ENCODE measurements at regions not wholly inside any gene's neighbourhood (a gene's known extent, or its start where the extent isn't known, plus 50 kb on each side); places are given as distances from the start of the nearest gene placed in this dataset.

DNA sequence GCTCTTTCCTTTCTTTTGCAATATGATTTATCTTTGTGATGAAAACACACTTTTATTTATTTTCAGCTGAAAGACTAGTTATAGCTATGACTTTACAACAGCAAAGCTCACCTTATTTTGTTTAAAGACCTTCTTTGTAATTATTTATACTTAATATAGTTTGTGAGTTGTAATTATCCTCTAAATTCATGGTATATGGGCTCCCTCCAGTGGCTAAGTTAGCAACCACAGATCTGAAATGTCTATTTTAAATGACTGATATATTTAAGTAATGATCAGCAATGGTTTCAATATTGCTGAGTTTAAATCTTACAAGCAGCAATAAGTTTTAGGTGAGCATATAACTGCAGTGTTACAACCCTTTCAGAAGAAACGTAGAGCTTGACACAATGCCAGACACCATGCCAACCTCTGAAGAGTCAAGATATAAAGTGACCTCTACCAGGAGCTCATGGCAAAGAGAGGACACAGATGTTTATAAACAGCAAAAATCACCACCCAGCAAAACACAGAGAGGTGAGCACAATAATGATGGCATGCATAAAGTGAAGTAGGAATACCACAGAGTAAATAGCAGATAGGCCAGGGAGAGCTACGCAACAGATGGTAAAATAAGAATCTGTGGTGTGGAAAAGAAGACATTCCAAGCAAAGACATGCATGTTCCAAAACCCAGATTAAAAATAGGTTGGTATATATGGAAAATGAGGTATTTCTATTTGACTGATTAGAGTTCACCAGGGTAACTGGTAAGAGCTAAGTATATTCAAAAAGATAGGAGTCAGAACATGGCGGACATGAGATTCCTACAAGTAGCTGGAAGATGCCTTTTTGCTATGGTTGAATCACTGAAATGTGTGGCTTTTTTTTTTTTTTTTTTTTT is 143.7 kb upstream of the ZNF385D start:
- peaks cover 0 to 3% of the 10 kb centered on the region in 2 donors for H3K9me3 ChIP-seq (ENCODE audit: control insufficient read depth in 1 of 2, low read length in 2 of 2)
- Mint-ChIP-seq H3K9me3 (peaks cover 0 to 7% (median 3%) of the 10 kb centered on the region in 8 donors), H3K27ac (no peak overlapping the region), H3K4me3 (no peak overlapping the region), H3K4me1 (no peaks in the 10 kb centered on the region), H3K27me3 (no peaks in the 10 kb centered on the region), H3K36me3 (no peaks in the 10 kb centered on the region)
- no peaks in the 10 kb centered on the region for H3K4me1 ChIP-seq (ENCODE audit: insufficient read depth, low read length)
- H3K27ac ChIP-seq (ENCODE audit: low read depth, low read length): no peak overlapping the region
- POLR2A ChIA-PET (ENCODE audit: partially characterized antibody): no interaction called here
- H3K36me3 ChIP-seq (ENCODE audit: insufficient read depth, low read length): no peaks in the 10 kb centered on the region
- CTCF ChIA-PET (ENCODE audit: partially characterized antibody): interaction anchor here (0.7 to 1.5 kb wide), 2 partner anchors 12 to 1083 kb away, joined by 3 read pairs; no protein-coding TSS in a partner anchor
- intact Hi-C loops (cut with micrococcal nuclease): no loop called here
- no peak overlapping the region for H3K4me3 ChIP-seq (ENCODE audit: low read length in 2 of 2)
- no peak for DNase-seq
- H3K27me3 ChIP-seq (ENCODE audit: insufficient read depth, low read length): no peaks in the 10 kb centered on the region

GRCh38 chr3:21898316-21898715 is 147.3 kb upstream of the ZNF385D start:
- intact Hi-C loops (cut with micrococcal nuclease): no loop called here
- peaks cover 0 to 12% (median 2%) of the 10 kb centered on the region in 8 donors for H3K9me3 Mint-ChIP-seq
- Histone ChIP-seq H3K4me1 (ENCODE audit: insufficient read depth, low read length) (no peaks in the 10 kb centered on the region), H3K36me3 (ENCODE audit: insufficient read depth, low read length) (no peaks in the 10 kb centered on the region), H3K27ac (ENCODE audit: low read depth, low read length) (no peak overlapping the region), H3K9me3 (ENCODE audit: control insufficient read depth in 1 of 2, low read length in 2 of 2) (peaks cover 0 to 3% of the 10 kb centered on the region in 2 donors), H3K4me3 (ENCODE audit: low read length in 2 of 2) (no peak overlapping the region), H3K27me3 (ENCODE audit: insufficient read depth, low read length) (no peaks in the 10 kb centered on the region)
- no peaks in the 10 kb centered on the region for H3K36me3 Mint-ChIP-seq
- POLR2A ChIA-PET (ENCODE audit: partially characterized antibody): no interaction called here
- H3K4me1 Mint-ChIP-seq: no peaks in the 10 kb centered on the region
- no peak for DNase-seq
- CTCF ChIA-PET (ENCODE audit: partially characterized antibody): no interaction called here
- H3K27me3 Mint-ChIP-seq: no peaks in the 10 kb centered on the region
- H3K4me3 Mint-ChIP-seq: no peak overlapping the region
- no peak overlapping the region for H3K27ac Mint-ChIP-seq

GRCh38 chr3:21901484-21901883 is 150.5 kb upstream of the ZNF385D start:
- peaks cover 0 to 19% (median under 1%) of the 10 kb centered on the region in 8 donors for H3K9me3 Mint-ChIP-seq
- DNase-seq: no peak
- ChIA-PET POLR2A (ENCODE audit: partially characterized antibody) (no interaction called here), CTCF (ENCODE audit: partially characterized antibody) (no interaction called here)
- H3K27me3 Mint-ChIP-seq: no peaks in the 10 kb centered on the region
- no peak overlapping the region for H3K4me3 Mint-ChIP-seq
- Histone ChIP-seq H3K9me3 (ENCODE audit: control insufficient read depth in 1 of 2, low read length in 2 of 2) (peaks cover 0 to 3% of the 10 kb centered on the region in 2 donors), H3K27ac (ENCODE audit: low read depth, low read length) (no peak overlapping the region), H3K36me3 (ENCODE audit: insufficient read depth, low read length) (no peaks in the 10 kb centered on the region), H3K4me3 (ENCODE audit: low read length in 2 of 2) (no peak overlapping the region), H3K27me3 (ENCODE audit: insufficient read depth, low read length) (no peaks in the 10 kb centered on the region), H3K4me1 (ENCODE audit: insufficient read depth, low read length) (no peaks in the 10 kb centered on the region)
- no peaks in the 10 kb centered on the region for H3K4me1 Mint-ChIP-seq
- intact Hi-C loops (cut with micrococcal nuclease): no loop called here
- no peaks in the 10 kb centered on the region for H3K36me3 Mint-ChIP-seq
- no peak overlapping the region for H3K27ac Mint-ChIP-seq

DNA sequence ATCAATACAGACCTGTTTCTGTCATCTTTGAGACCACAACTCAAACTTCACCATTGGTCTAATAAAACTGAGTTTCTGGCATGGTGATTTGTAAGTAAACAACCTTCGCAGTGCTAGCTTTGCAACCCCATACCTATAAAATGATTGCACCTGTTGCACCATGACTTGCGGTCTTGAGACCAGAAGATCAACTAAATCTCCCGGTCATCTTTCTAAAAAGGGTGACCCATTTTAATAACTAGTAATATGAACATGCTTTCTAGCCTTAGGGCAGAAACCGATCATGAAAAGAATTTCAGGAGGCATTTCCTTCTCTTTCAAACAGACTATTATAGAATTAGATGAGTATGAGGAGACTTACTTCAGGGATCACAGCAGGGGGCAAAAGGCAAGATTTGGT is 151.9 kb upstream of the ZNF385D start:
- no peaks in the 10 kb centered on the region for H3K4me1 Mint-ChIP-seq
- no peak for DNase-seq
- intact Hi-C loops (cut with micrococcal nuclease): no loop called here

DNA sequence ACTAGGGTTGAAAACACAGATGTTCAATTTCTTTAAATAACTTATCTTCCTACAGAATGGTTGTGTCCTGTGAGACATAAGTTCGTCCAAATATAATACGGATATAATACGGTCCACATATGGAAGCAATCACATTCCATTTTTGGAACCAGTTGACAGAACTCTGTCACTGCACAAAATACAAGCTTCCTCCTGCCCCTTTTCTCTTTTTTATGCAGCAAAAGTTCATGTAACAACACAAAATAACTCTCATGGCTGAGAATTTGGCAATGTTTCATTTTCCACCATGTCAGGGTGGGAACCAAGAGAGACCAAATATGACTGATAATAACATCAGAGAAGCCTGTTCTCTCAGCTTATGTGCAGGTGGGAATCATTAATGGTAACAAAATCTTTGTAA is 158.1 kb upstream of the ZNF385D start:
- intact Hi-C loops (cut with micrococcal nuclease): no loop called here
- no peaks in the 10 kb centered on the region for H3K36me3 ChIP-seq (ENCODE audit: insufficient read depth, low read length)
- Mint-ChIP-seq H3K4me3 (no peak overlapping the region), H3K27ac (no peak overlapping the region), H3K27me3 (no peaks in the 10 kb centered on the region), H3K9me3 (peaks cover 0 to 14% (median 2%) of the 10 kb centered on the region in 8 donors), H3K4me1 (no peaks in the 10 kb centered on the region), H3K36me3 (no peaks in the 10 kb centered on the region)
- H3K27ac ChIP-seq (ENCODE audit: low read depth, low read length): no peak overlapping the region
- ChIA-PET CTCF (ENCODE audit: partially characterized antibody) (no interaction called here), POLR2A (ENCODE audit: partially characterized antibody) (no interaction called here)
- DNase-seq: no peak
- no peaks in the 10 kb centered on the region for H3K27me3 ChIP-seq (ENCODE audit: insufficient read depth, low read length)
- no peak overlapping the region for H3K4me3 ChIP-seq (ENCODE audit: low read length in 2 of 2)
- no peaks in the 10 kb centered on the region for H3K4me1 ChIP-seq (ENCODE audit: insufficient read depth, low read length)
- H3K9me3 ChIP-seq (ENCODE audit: control insufficient read depth in 1 of 2, low read length in 2 of 2): no peaks in the 10 kb centered on the region

More for the DNA sequence above, 151.9 kb upstream of the ZNF385D start:
- Histone ChIP-seq H3K27me3 (ENCODE audit: insufficient read depth, low read length) (no peaks in the 10 kb centered on the region), H3K9me3 (ENCODE audit: control insufficient read depth in 1 of 2, low read length in 2 of 2) (no peaks in the 10 kb centered on the region), H3K36me3 (ENCODE audit: insufficient read depth, low read length) (no peaks in the 10 kb centered on the region), H3K4me3 (ENCODE audit: low read length in 2 of 2) (no peak overlapping the region), H3K27ac (ENCODE audit: low read depth, low read length) (no peak overlapping the region), H3K4me1 (ENCODE audit: insufficient read depth, low read length) (no peaks in the 10 kb centered on the region)
- H3K4me3 Mint-ChIP-seq: no peak overlapping the region
- H3K36me3 Mint-ChIP-seq: no peaks in the 10 kb centered on the region
- no peak overlapping the region for H3K27ac Mint-ChIP-seq
- ChIA-PET CTCF (ENCODE audit: partially characterized antibody) (no interaction called here), POLR2A (ENCODE audit: partially characterized antibody) (no interaction called here)
- peaks cover 0 to 19% (median 0%) of the 10 kb centered on the region in 8 donors for H3K9me3 Mint-ChIP-seq
- H3K27me3 Mint-ChIP-seq: no peaks in the 10 kb centered on the region

DNA sequence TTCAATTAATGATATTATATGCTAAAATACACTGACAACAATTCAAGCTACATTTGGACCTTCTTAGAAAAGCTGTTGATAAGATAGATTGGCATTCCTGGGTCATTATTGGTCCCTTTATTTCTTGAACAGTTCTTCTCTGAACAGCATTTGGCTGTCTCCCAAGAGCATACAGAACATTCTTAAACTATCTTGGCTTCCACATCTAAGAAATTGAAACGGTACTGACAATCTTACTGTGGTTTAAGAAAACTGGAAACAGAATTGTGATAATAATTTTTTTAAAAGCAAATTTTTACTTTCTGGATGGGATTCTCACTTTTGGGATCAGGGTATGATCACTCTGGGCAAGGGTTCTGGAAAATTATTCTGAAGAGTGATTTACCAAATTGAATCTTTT is 161.7 kb upstream of the ZNF385D start:
- POLR2A ChIA-PET (ENCODE audit: partially characterized antibody): no interaction called here
- H3K27ac Mint-ChIP-seq: no peak overlapping the region

DNA sequence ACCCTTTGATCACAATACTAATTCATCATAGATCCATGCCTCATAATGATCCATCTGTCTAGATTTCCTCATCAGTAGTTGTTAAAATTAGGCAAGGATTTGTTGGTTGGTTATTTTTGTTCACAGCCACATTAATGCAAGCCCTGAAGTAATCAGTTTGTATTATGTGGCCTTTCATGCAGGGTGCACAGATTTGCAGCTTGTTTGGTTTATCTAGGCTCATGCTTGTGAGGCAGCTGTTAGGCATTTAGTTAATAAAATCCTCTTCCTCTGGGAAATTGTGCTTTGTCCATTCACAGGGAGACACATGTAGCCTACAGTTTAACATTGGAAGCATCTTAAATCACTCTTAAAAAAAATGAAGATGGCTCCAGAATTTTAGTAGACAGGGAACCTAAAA is 162.8 kb upstream of the ZNF385D start:
- intact Hi-C loops (cut with micrococcal nuclease): no loop called here
- H3K27me3 ChIP-seq (ENCODE audit: insufficient read depth, low read length): no peaks in the 10 kb centered on the region
- Mint-ChIP-seq H3K27ac (no peak overlapping the region), H3K4me3 (no peak overlapping the region), H3K4me1 (no peaks in the 10 kb centered on the region), H3K9me3 (peaks cover 0 to 7% (median under 1%) of the 10 kb centered on the region in 8 donors), H3K36me3 (no peaks in the 10 kb centered on the region), H3K27me3 (no peaks in the 10 kb centered on the region)
- ChIA-PET POLR2A (ENCODE audit: partially characterized antibody) (no interaction called here), CTCF (ENCODE audit: partially characterized antibody) (no interaction called here)
- H3K4me1 ChIP-seq (ENCODE audit: insufficient read depth, low read length): no peaks in the 10 kb centered on the region
- H3K36me3 ChIP-seq (ENCODE audit: insufficient read depth, low read length): no peaks in the 10 kb centered on the region
- no peak for DNase-seq
- no peak overlapping the region for H3K4me3 ChIP-seq (ENCODE audit: low read length in 2 of 2)
- H3K27ac ChIP-seq (ENCODE audit: low read depth, low read length): no peak overlapping the region
- no peaks in the 10 kb centered on the region for H3K9me3 ChIP-seq (ENCODE audit: control insufficient read depth in 1 of 2, low read length in 2 of 2)

More for the DNA sequence above, 161.7 kb upstream of the ZNF385D start:
- CTCF ChIA-PET (ENCODE audit: partially characterized antibody): no interaction called here
- H3K4me1 ChIP-seq (ENCODE audit: insufficient read depth, low read length): no peaks in the 10 kb centered on the region
- Mint-ChIP-seq H3K36me3 (no peaks in the 10 kb centered on the region), H3K4me3 (no peak overlapping the region), H3K4me1 (no peaks in the 10 kb centered on the region), H3K27me3 (no peaks in the 10 kb centered on the region), H3K9me3 (peaks cover 0 to 13% (median under 1%) of the 10 kb centered on the region in 8 donors)
- no peaks in the 10 kb centered on the region for H3K36me3 ChIP-seq (ENCODE audit: insufficient read depth, low read length)
- H3K9me3 ChIP-seq (ENCODE audit: control insufficient read depth in 1 of 2, low read length in 2 of 2): no peaks in the 10 kb centered on the region
- no peaks in the 10 kb centered on the region for H3K27me3 ChIP-seq (ENCODE audit: insufficient read depth, low read length)
- no peak overlapping the region for H3K4me3 ChIP-seq (ENCODE audit: low read length in 2 of 2)
- no peak overlapping the region for H3K27ac ChIP-seq (ENCODE audit: low read depth, low read length)
- intact Hi-C loops (cut with micrococcal nuclease): no loop called here
- no peak for DNase-seq
